Stimulated activated CD4-positive, alpha-beta T cell treated with anti-CD3 and anti-CD28 coated beads, Interleukin-4, amount 100 ng/mL, for 4 hours (primary cell): ENCODE measurements at regions not wholly inside any gene's neighbourhood (a gene's known extent, or its start where the extent isn't known, plus 50 kb on each side); places are given as distances from the start of the nearest gene placed in this dataset.
A peak's percentile ranks its signal among the peaks of the same experiment; 100 is the strongest.
"Not testable (repeated sequence)": the region's sequence is repeated elsewhere in the genome, so short reads cannot be mapped to it uniquely, and the experiment has no call there.

Experiments used
- DNase-seq, 2 experiments: peaks; one replicate each; pipeline ENCODE4 v3.0.0-alpha.2; 2020

DNA sequence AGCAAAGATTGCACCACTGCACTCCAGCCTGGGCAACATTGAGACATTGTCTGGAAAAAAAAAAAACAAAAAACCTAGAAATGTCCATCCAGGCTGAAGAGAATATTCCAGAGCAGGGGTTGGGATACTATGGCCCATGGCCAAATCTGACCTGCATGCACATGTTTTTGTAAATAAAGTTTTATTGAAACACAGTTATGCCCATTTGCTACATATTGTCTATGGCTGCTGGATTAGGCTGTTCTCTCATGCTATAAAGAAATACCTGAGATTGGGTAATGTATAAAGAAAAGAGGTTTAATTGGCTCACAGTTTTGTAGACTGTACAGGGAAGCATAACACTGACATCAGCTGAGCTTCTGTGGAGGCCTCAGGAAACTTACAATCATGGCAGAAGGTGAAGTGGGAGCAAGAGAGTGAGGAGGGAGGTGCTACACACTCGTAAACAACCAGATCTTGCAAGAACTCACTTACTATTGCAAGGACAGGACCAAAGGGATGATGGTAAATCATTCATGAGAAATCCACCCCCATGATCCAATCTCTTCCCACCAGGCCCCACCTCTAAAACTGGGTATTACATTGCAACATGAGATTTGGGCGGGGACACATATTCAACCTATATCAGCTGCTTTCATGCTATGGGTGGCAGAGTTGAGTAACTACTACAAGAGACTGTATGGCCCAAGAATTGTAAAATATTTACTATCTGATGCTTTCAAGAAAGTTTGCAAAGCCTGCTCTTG lies 137.8 kb upstream of the ROPN1B start:
- DNase-seq = not testable (repeated sequence)

DNA sequence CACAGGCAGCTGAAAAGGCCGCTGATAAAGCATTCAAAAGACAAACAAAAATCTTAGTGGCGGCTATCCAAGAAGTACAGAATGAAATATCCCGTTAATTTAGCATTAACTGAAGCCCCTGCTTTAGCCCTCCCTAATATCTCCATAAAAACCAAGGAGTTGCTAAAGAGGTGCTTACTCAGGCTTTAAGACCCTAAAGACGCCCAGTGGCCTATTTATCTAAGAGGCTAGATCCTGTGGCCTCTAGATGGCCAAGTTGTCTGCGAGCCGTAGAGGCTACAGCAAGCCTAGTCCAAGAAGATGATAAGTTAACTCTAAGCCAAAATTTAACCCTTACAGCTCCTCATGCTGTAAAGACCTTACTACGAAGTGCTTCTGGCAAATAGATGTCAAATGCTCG lies 133.4 kb upstream of the ROPN1B start:
- DNase-seq = not testable (repeated sequence)

DNA sequence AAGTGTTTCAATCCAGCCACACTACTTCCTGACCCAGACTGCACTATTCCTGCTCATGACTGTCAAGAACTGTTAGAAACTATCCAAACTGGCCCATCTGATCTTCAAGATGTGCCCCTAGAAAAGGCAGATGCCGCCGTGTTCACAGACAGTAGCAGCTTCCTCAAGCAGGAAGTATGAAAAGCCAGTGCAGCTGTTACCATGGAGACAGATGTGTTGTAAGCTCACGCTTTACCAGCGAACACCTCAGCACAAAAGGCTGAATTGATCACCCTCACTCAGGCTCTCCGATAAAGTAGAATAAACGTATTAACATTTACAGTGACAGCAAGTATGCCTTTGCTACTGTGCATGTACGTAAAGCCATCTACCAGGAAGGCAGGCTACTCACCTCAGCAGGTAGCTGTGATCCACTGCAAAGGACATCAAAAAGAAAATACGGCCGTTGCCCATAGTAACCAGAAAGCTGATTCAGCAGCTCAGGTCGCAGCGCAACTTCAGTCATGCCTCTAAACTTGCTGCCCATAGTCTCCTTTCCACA lies 132.9 kb upstream of the ROPN1B start:
- DNase-seq = peak; percentile 2 to 27

DNA sequence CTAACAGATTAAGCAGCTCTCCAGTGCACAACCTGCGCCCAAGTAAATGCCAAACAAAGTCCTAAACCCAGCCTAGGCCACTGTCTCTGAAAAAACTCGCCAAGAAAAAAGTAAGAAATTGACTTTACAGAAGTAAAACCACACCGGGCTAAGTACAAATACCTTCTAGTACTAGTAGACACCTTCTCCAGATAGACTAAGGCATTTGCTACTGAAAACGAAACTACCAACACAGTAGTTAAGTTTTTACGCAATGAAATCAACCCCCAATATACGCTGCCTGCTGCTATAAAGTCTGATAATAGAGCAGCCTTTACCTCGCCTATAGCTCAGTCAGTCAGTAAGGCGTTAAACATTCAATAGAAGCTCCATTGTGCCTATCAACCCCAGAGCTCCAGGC lies 132.2 kb upstream of the ROPN1B start:
- DNase-seq = not testable (repeated sequence)

DNA sequence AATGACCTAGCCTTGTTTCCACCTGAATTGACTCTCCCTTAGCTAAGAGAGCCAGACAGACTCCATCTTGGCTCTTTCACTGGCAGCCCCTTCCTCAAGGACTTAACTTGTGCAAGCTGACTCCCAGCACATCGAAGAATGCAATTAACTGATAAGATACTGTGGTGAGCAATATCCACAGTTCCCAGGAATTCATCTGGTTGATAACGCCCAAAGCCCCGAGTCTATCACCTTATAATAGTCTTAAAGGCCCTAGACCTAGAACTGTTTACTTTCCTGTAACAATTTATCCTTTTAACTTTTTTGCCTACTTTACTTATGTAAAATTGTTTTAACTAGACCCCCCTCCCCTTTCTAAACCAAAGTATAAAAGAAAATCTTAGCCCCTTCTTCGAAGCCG lies 130.1 kb upstream of the ROPN1B start:
- not testable (repeated sequence) for DNase-seq

DNA sequence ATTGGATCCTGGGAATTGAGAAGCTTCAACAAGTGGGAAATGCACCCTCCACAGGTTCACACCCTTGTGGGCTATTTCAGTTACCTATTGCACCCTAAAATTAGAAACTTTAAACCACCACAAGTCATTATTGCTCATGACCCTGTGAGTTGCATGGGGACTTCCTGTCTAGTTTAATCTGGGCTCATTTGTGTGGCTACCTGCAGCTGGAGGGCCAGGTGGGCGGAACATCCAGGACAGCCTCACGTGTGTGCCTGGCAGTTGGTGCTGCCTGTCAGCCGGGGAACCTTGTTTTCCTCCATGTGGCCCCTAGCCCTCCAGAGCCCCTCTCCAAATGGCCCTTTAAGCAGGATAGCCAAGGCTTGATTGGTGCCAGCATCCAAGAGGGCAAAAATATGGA lies 128.5 kb upstream of the ROPN1B start:
- not testable (repeated sequence) for DNase-seq

DNA sequence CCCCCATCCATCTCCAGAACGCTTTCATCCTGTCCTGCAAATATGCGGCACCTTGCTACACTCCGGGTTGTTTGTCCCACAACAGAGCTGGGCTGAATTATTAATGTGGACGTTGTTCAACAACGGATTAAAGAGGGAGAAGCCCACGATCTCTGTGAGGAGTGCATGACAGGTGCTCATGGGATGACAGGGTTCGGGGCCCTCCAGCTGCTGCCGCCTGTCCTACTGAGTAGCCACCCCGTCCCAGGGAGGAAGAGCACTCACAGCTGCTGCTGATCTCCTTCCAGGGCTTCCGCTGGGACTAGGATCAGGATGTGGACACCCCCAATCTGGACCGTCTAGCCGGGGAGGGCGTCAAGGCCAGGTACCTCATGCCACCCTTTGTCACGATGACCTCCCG lies 121.0 kb upstream of the ROPN1B start:
- not testable (repeated sequence) for DNase-seq

DNA sequence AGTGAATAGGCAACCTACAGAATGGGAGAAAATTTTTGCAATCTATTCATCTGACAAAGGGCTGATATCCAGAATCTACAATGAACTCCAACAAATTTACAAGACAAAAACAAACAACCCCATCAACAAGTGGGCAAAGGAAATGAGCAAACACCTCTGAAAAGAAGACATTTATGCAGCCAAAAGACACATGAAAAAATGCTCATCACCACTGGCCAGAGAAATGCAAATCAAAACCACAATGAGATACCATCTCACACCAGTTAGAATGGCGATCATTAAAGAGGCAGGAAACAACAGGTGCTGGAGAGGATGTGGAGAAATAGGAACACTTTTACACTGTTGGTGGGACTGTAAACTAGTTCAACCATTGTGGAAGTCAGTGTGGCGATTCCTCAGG lies 114.0 kb upstream of the ROPN1B start:
- not testable (repeated sequence) for DNase-seq

DNA sequence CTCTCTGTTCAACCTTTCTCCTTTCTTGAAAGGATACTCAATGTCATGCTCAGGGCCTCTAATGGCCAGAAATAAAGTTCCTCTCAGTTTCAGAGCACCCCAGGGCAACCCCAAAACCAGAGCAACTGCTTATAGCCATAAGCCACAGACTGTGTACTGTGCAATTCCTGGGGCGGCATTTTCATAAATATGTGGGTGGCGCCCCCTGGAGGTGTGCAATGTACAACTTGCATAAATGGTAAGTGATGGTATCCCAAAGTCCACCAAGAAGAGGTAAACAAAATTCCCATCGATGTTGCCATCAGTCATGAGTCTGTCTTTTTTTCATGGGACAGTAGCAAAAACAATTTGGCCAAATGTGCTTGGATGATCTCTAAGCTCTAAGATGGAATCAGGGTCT lies 108.4 kb upstream of the ROPN1B start:
- not testable (repeated sequence) for DNase-seq

DNA sequence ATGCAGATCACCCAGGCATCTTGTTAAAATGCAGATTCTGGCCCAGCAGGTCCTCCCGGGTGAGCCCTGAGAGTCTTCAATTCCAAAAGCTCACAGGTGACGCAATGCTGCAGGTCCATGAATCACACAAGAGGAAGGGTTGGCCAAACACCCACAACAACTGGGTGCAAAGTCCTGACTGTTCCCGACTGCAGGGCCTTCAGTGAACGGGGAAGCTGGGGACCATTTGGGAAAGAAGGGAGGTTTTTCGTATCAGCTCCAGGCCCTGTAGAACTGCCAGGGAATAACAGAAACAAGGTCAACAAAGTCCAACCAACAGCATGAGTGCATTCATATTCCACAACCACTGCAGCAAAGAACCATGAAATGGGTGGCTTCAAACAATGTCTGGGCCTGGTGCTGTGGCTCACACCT lies 106.1 kb upstream of the ROPN1B start:
- DNase-seq = not testable (repeated sequence)

DNA sequence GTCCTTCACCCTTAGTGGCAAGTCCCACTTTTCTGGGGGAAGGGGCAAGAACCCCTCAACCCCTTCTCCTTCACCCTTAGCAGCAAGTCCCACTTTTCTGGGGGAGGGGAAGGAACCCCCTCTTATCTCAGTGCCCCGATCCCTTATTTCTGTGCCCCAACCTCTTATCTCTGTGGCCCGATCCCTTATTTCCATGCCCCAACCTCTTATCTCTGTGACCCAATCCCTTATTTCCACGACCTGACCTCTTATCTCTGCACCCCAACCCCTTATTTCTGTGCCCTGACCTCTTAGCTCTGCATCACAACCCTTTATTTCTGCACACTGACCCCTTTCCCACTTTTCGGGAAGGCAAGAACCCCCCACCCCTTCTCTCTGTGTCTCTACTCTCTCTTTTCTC lies 104.4 kb upstream of the ROPN1B start:
- DNase-seq = not testable (repeated sequence)

DNA sequence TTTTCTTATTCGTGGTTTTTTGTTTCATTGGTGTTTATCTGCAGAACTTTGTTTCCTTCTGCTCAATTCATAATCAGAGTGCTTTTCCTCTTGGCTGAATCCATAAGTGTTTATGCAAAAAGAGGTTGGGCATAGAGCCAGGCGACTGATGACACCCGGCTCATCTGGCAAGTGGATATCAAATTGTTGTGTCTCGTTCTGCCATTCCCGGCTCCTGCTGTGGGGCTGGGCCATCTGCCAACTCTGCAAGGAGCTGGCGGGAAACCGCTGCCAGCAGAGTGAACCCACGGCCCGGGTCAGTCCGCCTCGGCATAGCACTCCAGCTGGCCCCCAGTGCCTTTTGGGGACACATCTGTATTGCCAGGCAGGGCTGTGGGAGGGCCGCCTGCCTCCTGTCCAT lies 83.0 kb upstream of the ROPN1B start:
- not testable (repeated sequence) for DNase-seq

DNA sequence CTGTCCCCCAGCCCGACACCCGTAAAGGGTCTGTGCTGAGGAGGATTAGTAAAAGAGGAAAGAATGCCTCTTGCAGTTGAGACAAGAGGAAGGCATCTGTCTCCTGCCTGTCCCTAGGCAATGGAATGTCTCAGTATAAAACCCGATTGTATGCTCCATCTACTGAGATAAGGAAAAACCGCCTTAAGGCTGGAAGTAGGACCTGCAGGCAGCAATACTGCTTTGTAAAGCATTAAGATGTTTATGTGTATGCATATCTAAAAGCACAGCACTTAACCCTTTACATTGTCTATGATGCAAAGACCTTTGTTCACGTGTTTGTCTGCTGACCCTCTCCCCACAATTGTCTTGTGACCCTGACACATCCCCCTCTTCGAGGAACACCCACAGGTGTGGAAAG lies 69.8 kb upstream of the ROPN1B start:
- DNase-seq = not testable (repeated sequence)

DNA sequence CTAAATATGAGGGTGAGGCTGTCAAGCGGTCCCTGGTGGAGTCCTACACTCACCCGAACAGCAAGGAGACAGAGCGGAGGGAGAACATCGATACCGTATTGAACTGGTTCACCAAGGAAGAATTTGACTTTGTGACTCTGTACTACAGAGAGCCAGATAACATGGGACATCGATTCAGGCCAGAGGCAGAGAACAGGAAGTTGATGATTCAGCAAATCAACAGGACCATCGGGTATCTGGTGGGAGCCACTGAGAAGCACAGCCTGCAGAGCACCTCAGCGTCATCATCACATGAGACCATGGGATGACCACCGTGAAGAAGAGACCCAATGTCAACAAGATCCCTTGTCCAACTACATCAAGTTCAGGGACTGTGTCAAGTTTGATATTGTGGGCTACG lies 67.5 kb upstream of the ROPN1B start:
- not testable (repeated sequence) for DNase-seq

DNA sequence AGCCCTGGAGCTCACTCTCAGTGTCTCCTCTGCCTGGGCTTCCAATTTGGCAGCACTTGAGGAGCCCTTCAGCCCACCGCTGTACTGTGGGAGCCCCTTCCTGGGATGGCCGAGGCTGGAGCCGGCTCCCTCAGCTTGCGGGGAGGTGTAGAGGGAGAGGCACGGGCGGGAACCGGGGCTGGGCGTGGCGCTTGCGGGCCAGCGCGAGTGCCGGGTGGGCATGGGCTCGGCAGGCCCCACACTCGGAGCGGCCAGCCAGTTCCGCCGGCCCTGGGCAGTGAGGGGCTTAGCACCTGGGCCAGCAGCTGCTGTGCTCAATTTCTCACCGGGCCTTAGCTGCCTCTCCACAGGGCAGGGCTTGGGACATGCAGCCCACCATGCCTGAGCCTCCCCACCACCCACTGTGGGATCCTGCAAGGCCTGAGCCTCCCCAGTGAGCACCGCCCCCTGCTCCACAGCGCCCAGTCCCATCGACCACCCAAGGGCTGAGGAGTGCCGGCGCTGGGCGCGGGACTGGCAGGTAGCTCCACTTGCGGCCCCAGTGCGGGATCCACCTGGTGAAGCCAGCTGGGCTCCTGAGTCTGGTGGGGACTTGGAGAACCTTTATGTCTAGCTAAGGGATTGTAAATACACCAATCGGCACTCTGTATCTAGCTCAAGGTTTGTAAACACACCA lies 65.1 kb upstream of the ROPN1B start:
- DNase-seq = not testable (repeated sequence)

DNA sequence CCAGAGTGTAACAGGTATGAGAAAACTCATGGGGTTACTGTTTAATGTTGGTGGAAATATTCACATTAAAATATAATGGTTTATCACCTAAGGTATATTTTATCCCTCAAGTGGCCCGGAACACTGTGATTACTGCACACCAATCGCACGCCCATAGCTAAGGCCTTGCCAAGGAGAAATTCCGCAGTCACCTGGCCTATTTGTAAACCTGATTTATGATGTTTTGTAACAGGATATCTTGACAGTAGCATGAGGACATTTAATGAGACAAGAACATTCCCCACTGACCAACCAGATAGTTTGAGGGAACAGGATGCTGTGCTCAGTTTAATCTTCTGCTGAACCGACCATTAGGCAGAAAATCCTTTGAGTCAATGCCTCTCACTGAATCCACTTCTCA lies 61.7 kb upstream of the ROPN1B start:
- not testable (repeated sequence) for DNase-seq

DNA sequence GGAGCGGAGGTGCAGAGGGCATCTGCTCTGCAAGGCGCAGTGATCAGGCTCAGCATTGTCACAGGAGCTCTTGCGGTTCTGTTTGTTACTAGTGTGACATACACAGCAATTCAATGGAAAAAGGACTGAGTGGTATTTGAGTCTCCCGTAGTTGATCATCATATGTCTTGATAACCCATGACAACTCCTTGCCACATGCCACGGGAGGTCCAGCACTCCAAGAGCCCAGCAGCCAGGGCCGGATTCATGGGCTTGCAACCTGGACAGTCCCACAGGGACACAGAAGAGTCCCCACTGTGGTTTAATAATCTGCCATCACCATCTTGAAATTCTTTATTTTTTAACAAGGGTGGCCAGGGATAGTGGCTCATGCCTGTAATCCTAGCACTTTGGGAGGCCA lies 58.1 kb upstream of the ROPN1B start:
- not testable (repeated sequence) for DNase-seq

DNA sequence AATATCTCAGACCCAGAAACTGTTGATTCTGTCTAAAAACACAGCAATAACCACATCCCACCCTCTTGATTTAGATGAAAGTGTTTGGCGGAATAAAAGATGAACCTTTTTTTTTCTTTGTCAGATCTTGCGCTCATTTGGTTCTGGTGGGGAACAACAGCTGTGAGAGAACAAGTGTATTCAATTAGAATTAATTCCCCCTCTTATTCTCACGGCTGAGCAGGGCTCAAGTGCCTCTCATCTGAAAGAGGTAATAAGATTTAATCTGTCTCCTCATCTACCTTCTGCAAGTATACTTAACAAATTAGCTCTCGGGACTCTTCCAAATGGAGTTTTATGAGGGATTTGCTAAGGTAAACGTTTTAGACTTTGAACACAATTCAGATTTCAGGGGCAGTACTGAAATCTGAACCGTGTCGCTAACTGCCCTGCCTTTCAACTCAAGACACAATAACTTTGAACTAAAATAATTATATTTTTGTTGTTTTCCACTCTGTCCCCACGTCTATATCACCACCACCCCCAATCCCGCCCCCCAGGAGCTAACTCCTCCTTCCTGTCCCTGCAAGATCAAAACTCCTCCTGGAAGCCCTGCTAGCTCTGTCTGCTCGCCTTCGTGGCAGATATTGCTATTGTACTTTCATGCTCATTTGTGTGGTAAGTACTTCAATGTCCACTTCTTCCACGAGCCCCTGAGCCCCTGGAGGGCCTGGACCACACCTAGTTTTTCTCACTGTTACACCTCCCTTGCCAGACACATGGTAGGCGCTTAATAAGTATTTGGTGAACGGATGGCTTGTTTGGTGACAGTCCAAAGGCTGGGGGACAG lies 54.2 kb upstream of the ROPN1B start:
- DNase-seq = not testable (repeated sequence)

DNA sequence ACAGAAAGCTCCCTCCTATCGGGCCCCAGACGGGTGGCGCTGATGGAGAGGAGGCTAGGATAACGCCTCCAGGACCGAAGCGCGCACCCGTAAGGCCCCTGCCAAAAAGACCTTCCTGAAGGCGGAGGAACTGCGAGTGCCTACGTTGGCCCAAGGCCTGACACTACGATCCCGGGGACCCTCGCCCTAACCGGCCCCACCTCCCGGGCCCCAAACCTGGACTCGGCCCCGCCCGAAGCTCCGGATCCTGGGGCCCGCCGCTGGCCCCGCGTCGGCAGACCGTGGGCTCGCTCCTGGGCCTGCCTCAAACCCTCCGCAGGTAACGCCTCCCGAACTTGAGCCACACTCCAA lies 53.6 kb upstream of the ROPN1B start:
- not testable (repeated sequence) for DNase-seq

DNA sequence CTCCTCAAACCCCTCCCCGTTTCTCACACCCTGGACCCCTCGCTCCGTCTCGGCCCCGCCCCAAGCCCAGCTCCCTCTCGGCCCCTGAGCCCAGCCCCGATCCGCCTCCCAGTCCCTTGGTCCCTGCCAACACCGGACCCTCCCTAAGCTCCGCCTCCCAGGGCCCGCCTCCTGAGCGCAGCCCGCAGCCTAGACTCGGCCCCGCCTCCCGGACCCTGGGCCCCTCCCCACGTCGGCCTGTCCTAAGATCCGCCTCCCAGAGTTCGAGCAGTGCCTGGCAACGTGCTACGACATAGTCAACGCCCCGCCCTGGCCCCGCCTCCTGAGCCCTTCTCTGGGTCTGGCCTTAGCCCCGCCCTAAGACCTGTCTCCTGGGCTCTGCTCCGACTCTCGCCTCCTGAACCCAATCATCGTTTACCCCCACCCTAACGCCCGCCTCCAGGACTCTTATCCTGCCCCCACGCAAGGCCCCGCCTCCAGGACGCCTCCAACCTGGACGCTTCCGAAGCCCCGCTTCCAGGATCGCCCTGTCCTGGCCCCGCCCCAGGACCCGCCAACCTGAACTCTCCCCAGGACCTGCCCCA lies 53.1 kb upstream of the ROPN1B start:
- peak; percentile 97 to 99 for DNase-seq

DNA sequence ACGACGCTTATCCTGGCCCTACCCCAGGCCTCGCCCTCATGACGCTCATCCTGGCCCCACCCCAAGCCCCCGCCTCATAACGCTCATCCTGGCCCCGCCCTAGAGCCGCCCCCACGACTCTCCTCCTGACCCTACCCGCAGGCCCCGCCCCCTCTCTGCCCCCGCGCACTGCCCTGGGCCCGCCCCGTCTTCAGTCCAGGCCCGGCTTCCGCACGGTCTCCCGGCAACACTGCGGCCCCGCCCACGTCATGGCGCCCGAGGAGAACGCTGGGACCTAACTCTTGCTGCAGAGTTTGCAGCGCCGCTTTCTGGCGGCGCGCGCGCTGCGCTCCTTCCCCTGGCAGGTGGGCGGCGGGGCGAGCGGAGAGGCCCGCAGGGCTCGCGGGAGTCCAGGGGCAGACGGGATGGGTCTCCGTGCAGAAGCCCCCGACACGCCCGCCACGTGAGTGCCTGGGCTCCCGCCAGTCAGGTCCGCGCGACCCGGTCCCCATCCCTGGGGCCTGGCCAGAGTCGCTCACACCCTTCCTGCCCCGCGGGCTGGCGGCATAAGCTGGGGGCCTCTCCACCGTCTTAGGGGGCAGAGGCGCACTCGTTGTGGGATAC lies 52.5 kb upstream of the ROPN1B start:
- DNase-seq = peak in 1 of 2 experiments; percentile 93

DNA sequence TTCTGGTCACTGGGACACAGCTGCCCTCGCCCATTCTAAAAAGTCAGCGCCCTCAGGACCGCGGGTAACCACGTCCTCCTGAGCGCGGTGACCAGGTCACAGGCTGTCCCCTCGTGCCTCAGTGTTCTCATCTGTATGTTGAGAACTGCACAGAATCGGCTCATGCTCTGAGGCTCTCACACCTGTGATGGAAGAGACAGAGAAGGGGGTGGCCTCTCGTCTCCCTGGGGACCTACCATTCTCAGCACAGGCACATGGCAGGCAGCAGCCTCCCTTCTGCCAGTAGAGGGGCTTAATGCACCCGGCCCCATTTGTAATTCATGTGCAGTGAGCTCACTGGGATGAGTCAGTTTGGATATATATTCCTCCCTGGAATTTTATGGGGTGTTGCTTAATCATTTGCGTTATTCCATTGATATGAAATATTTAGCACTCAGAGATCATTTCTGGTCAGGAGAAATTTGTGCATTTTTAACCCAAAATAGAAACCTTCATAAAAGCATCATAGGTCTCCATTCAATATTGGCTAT lies 51.9 kb upstream of the ROPN1B start:
- DNase-seq = peak; percentile 5 to 13
